ENCODE measurements at regions not wholly inside any gene's neighbourhood (a gene's known extent, or its start where the extent isn't known, plus 50 kb on each side); places are given as distances from the start of the nearest gene placed in this dataset.

DNA sequence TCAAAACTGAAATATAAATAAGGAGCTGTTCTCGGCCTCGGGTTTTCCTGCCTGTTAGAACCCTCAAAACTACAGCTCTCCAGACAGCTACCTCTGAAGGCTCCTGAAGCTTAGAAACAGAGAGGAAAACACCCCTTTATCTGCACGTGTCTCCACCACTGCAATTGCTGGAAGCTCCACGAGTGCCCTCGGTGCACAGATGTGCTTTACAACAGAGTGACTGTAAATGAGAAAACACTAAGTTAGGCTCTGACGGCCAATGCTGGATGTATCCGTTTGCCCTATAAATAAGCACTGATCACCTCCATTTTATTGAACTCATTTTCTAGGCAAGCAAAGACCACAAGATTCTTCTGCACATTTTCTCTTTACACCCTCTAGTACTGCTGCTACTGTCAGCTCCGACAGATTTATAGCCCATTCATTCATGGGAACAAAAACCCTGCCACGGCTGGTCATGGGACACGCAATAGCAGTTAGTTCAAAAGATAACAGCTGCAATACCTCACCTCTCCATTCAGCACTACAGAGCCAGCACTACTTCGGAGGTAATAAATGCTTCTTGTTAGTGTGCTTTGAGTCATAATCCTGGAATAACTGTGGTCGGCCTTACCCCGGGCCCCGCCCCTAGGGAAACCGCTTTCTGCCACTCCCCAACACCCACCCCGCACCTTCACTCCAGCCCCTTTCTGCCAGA lies 241.1 kb upstream of the ZNF507 start:
- POLR2A ChIA-PET (ENCODE audit: low non-redundant PET), result no interaction called here
- peak; percentile 52 for DNase-seq (ENCODE audit: low spot score)
- no peak for TF ChIP-seq CTCF (conservative IDR thresholded peaks at IDR 0.05; ENCODE audit: low read depth)

GRCh38 chr19:32104850-32105235 lies 240.6 kb upstream of the ZNF507 start:
- DNase-seq (ENCODE audit: low spot score), result no peak
- peak overlapping the region; percentile 57 for H3K27ac ChIP-seq
- no peak for TF ChIP-seq CTCF (conservative IDR thresholded peaks at IDR 0.05; ENCODE audit: low read depth)
- ChIA-PET POLR2A (ENCODE audit: low non-redundant PET) (no interaction called here), CTCF (interaction anchor here (0.7 kb wide), 2 partner anchors 27 to 115 kb away, joined by 3 to 4 read pairs; no protein-coding TSS in a partner anchor)

More for the DNA sequence above, 241.1 kb upstream of the ZNF507 start:
- peak overlapping the region; percentile 57 for H3K27ac ChIP-seq
- CTCF ChIA-PET, result interaction anchor here (0.7 kb wide), 2 partner anchors 26 to 115 kb away, joined by 3 to 4 read pairs; no protein-coding TSS in a partner anchor

DNA sequence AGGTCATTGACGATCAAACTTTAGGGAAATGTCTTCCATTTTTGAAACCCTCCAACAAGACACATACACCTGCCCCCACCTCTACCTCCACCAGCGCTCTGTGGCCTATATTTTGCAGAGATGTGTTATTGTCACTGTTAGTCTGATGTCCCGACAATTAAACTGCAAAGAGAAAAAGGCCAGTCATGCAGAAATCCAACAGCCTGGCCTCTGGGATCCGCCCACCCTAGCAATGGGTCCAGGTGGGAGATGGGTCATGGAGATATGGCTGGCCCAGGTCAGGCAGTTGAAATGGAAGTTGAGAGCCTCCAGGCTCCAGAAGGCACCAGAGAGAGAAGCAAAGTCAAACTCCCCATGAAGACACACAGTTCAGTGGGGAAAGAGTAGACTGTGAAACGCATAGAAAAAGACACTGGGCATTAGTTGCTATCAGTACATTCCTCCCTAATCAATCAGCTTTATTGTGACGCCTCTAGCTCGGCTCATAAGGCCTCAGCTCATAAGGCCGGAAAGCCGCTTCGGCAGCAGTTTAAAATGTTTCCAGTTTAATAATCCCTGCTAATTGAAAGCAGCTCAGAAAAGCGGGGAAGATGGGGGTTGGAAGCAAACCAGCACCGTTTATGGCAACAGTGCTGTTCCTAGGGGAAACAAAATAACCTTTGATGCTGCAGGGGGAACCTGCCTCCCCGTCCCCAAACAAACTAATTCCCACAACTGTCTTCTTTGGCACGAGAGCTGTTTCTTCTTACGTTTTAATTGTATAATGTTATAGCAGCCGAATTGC lies 239.7 kb upstream of the ZNF507 start:
- no peak for DNase-seq (ENCODE audit: low spot score)
- no peak for TF ChIP-seq CTCF (conservative IDR thresholded peaks at IDR 0.05; ENCODE audit: low read depth)
- ChIA-PET CTCF (no interaction called here), POLR2A (ENCODE audit: low non-redundant PET) (no interaction called here)
- H3K27ac ChIP-seq, result no peak overlapping the region

- no peak for DNase-seq (ENCODE audit: low spot score)
- no peak for TF ChIP-seq CTCF (conservative IDR thresholded peaks at IDR 0.05; ENCODE audit: low read depth)
- ChIA-PET CTCF (interaction anchor here (0.7 kb wide), 1 partner anchor 193 kb away, joined by 3 read pairs; no protein-coding TSS in a partner anchor), POLR2A (ENCODE audit: low non-redundant PET) (no interaction called here)
- H3K27ac ChIP-seq, result no peak overlapping the region
These were observed 223.2 kb upstream of the ZNF507 start for GRCh38 chr19:32122258-32122657.

GRCh38 chr19:32123355-32123940 lies 222.0 kb upstream of the ZNF507 start:
- TF ChIP-seq CTCF (conservative IDR thresholded peaks at IDR 0.05; ENCODE audit: low read depth), result no peak
- no peak for DNase-seq (ENCODE audit: low spot score)
- CTCF ChIA-PET, result interaction anchor here (0.5 kb wide), 1 partner anchor 17 kb away, joined by 3 read pairs; no protein-coding TSS in a partner anchor
- POLR2A ChIA-PET (ENCODE audit: low non-redundant PET), result no interaction called here
- no peak overlapping the region for H3K27ac ChIP-seq

- CTCF ChIA-PET, result no interaction called here
- no peak overlapping the region for H3K27ac ChIP-seq
These were observed 220.8 kb upstream of the ZNF507 start for GRCh38 chr19:32124585-32124984.

More at GRCh38 chr19:32124585-32124984, 220.8 kb upstream of the ZNF507 start:
- no peak for DNase-seq (ENCODE audit: low spot score)
- POLR2A ChIA-PET (ENCODE audit: low non-redundant PET), result no interaction called here
- no peak for TF ChIP-seq CTCF (conservative IDR thresholded peaks at IDR 0.05; ENCODE audit: low read depth)
